ENCODE measurements at regions not wholly inside any gene's neighbourhood (a gene's known extent, or its start where the extent isn't known, plus 50 kb on each side); places are given as distances from the start of the nearest gene placed in this dataset.

- Histone ChIP-seq H3K36me3 (ENCODE audit: control insufficient read depth in 2 of 2, extremely low read depth in 1 of 2, insufficient read depth in 2 of 2, low read length in 2 of 2) (no peaks in the 10 kb centered on the region), H3K4me2 (ENCODE audit: insufficient read depth, low read length) (no peak overlapping the region), H3K27ac (ENCODE audit: insufficient read depth, low read depth, low read length) (no peak overlapping the region), H3K9ac (replicated peaks; ENCODE audit: extremely low read depth, insufficient read depth, low read length) (no peak overlapping the region), H3K9me3 (replicated peaks; ENCODE audit: control insufficient read depth, insufficient read depth, low read length) (no peaks in the 10 kb centered on the region), H3K79me2 (ENCODE audit: control insufficient read depth, insufficient read depth, low read length) (no peaks in the 10 kb centered on the region), H3K9me1 (replicated peaks; ENCODE audit: control insufficient read depth, extremely low read depth, insufficient read depth, low read length) (no peaks in the 10 kb centered on the region), H3K4me1 (ENCODE audit: control insufficient read depth, extremely low read depth, insufficient read depth, low read length) (no peaks in the 10 kb centered on the region), H3K4me3 (replicated peaks in 1 of 3; ENCODE audit: insufficient read depth in 1 of 3, low read depth in 1 of 3, low read length in 3 of 3) (no peak overlapping the region), H2AFZ (ENCODE audit: low read depth, low read length) (no peak overlapping the region), H3K27me3 (ENCODE audit: control insufficient read depth in 2 of 2, insufficient read depth in 2 of 2, low read length in 2 of 2) (peaks cover 12 to 35% of the 10 kb centered on the region in 2 experiments), H4K20me1 (replicated peaks; ENCODE audit: control insufficient read depth, extremely low read depth, insufficient read depth, low read length) (no peaks in the 10 kb centered on the region)
- intact Hi-C loops (cut with micrococcal nuclease) (no loop called here), dilution Hi-C loops (cut with MboI; ENCODE audit: extremely low pct_ligation_motif_present, low sequenced_read_pairs) (no loop called here)
- DNase-seq (ENCODE audit: low read depth, low spot score) (no peak), FAIRE-seq (no peak)
- no TSS peak for BruUV-seq (replicated peaks)
- TF ChIP-seq POLR2A (IDR thresholded peaks at IDR 0.05; ENCODE audit: low read depth, low read length) (no peak), FOS (IDR thresholded peaks at IDR 0.05; ENCODE audit: borderline replicate concordance, insufficient read depth, low read length) (no peak), MAX (IDR thresholded peaks at IDR 0.05; ENCODE audit: insufficient read depth, insufficient read length) (no peak), EZH2 (IDR thresholded peaks at IDR 0.05; ENCODE audit: borderline replicate concordance, low read depth, low read length, severe bottlenecking) (no peak), GATA2 (IDR thresholded peaks at IDR 0.05; ENCODE audit: insufficient read depth, insufficient read length, low read depth, low read length) (no peak), CTCF (IDR thresholded peaks at IDR 0.05; ENCODE audit: extremely low read depth in 1 of 2, insufficient read depth in 1 of 2, low read depth in 1 of 2, low read length in 2 of 2) (no peak), POLR2AphosphoS5 (IDR thresholded peaks at IDR 0.05; ENCODE audit: insufficient read depth, low read depth, low read length) (no peak), JUN (IDR thresholded peaks at IDR 0.05; ENCODE audit: borderline replicate concordance, insufficient read depth, insufficient read length, low read depth) (no peak), MYC (IDR thresholded peaks at IDR 0.05; ENCODE audit: low read depth, low read length) (no peak)
- CTCF ChIA-PET: interaction anchor here (1.6 kb wide), 1 partner anchor 17 kb away, joined by 5 read pairs; no protein-coding TSS in a partner anchor
- POLR2A ChIA-PET: no interaction called here
These were observed 90.3 kb upstream of the PAM start for GRCh38 chr5:102664616-102665335.
